Endothelial cell of umbilical vein (primary cell): ENCODE measurements at regions not wholly inside any gene's neighbourhood (a gene's known extent, or its start where the extent isn't known, plus 50 kb on each side); places are given as distances from the start of the nearest gene placed in this dataset.

Source experiments
- BruUV-seq: library from RNA; stranded (reverse); fragments of 400-500 nt; replicated peaks from 2 replicates; lab custom pipeline; 2021; lab: Mats Ljungman, UMichigan
- CTCF ChIA-PET: fragments of 300-600, 350-600 bp; sonication (Branson Sonifier 250); formaldehyde crosslinking; loops from one replicate; lab custom pipeline; 2021; ENCODE audit warnings: antibody characterized with exemption, inconsistent platforms; lab: Charles Lee
- POLR2A ChIA-PET: fragments of 300-600, 350-600 bp; sonication (Branson Sonifier 250); formaldehyde crosslinking; loops from one replicate; lab custom pipeline; 2021; ENCODE audit warnings: antibody characterized with exemption, inconsistent platforms; lab: Charles Lee
- DNase-seq: peaks from one replicate; pipeline ENCODE4 v3.0.0-alpha.2; 2011; ENCODE audit warnings: low read depth, low spot score
- FAIRE-seq: peaks from 2 replicates; lab custom pipeline; 2011; peaks lifted over from hg19 to GRCh38; lab: Jason Lieb, UNC
- H2AFZ ChIP-seq: 2 replicates; pipeline ENCODE4 v1.6.0; 2012; ENCODE audit warnings: low read depth, low read length, control low read depth, inconsistent platforms
- H3K27ac ChIP-seq: 2 replicates; pipeline ENCODE4 v1.5.1; 2011; ENCODE audit warnings: low read depth, mild to moderate bottlenecking, control low read depth, low read length, moderate library complexity; ENCODE audit not compliant: insufficient read depth
- H3K27me3 ChIP-seq, 2 experiments: 2 replicates each; pipeline versions ENCODE4 v1.6.0 to v1.6.1; 2011; ENCODE audit warnings: low read length in 2 of 2, mixed read lengths in 1 of 2; ENCODE audit not compliant: control insufficient read depth in 2 of 2, insufficient read depth in 2 of 2
- H3K36me3 ChIP-seq, 2 experiments: 2 replicates in 1 of 2; 3 replicates in 1 of 2; pipeline ENCODE4 v1.5.1; 2011; ENCODE audit warnings: low read length in 2 of 2, mild to moderate bottlenecking in 1 of 2, moderate library complexity in 1 of 2; ENCODE audit not compliant: control insufficient read depth in 2 of 2, insufficient read depth in 2 of 2; ENCODE audit errors: extremely low read depth in 1 of 2
- H3K4me1 ChIP-seq: 3 replicates; pipeline ENCODE4 v1.5.1; 2011; ENCODE audit warnings: mild to moderate bottlenecking, low read length; ENCODE audit not compliant: control insufficient read depth, insufficient read depth; ENCODE audit errors: extremely low read depth
- H3K4me2 ChIP-seq: 2 replicates; pipeline ENCODE4 v1.6.1; 2011; ENCODE audit warnings: low read length, control low read depth, mixed read lengths; ENCODE audit not compliant: insufficient read depth
- H3K4me3 ChIP-seq, 3 experiments: fragments of 200-600 bp in 1 of 3; sonication (generic), shearing (Covaris generic) in 1 of 3; replicated peaks in 1 of 3; 2 replicates each; pipeline ENCODE4 v1.5.1; 2011 to 2016; ENCODE audit warnings: control low read depth in 3 of 3, low read length in 3 of 3, mild to moderate bottlenecking in 2 of 3, inconsistent platforms in 1 of 3, low read depth in 1 of 3, moderate library complexity in 1 of 3; ENCODE audit not compliant: insufficient read depth in 1 of 3
- H3K79me2 ChIP-seq: 2 replicates; pipeline ENCODE4 v1.6.0; 2012; ENCODE audit warnings: low read length, inconsistent platforms; ENCODE audit not compliant: control insufficient read depth, insufficient read depth
- H3K9ac ChIP-seq: replicated peaks from 2 replicates; pipeline ENCODE3; 2011; ENCODE audit warnings: low read length, control low read depth; ENCODE audit not compliant: insufficient read depth; ENCODE audit errors: extremely low read depth
- H3K9me1 ChIP-seq: replicated peaks from 3 replicates; pipeline ENCODE4 v1.6.0; 2011; ENCODE audit warnings: mild to moderate bottlenecking, low read length; ENCODE audit not compliant: control insufficient read depth, insufficient read depth; ENCODE audit errors: extremely low read depth
- H3K9me3 ChIP-seq: replicated peaks from 2 replicates; pipeline ENCODE4 v1.5.1; 2012; ENCODE audit warnings: low read length, inconsistent platforms; ENCODE audit not compliant: control insufficient read depth, insufficient read depth
- H4K20me1 ChIP-seq: replicated peaks from 2 replicates; pipeline ENCODE3; 2011; ENCODE audit warnings: mild to moderate bottlenecking, low read length; ENCODE audit not compliant: control insufficient read depth, insufficient read depth; ENCODE audit errors: extremely low read depth
- EZH2 ChIP-seq: IDR thresholded peaks from 2 replicates; pipeline ENCODE4 v1.6.1; 2012; ENCODE audit warnings: borderline replicate concordance, low read depth, mild to moderate bottlenecking, moderate library complexity, low read length, inconsistent platforms; ENCODE audit not compliant: severe bottlenecking
- FOS ChIP-seq: IDR thresholded peaks from 2 replicates; pipeline ENCODE4 v1.6.1; 2011; ENCODE audit warnings: mild to moderate bottlenecking, low read length, moderate library complexity, borderline replicate concordance; ENCODE audit not compliant: insufficient read depth
- GATA2 ChIP-seq: IDR thresholded peaks from 2 replicates; pipeline ENCODE4 v1.7.0; 2011; ENCODE audit warnings: low read depth, mild to moderate bottlenecking, moderate library complexity, mixed read lengths, low read length; ENCODE audit not compliant: insufficient read length, insufficient read depth
- MYC ChIP-seq: IDR thresholded peaks from one replicate; pipeline ENCODE4 v1.6.1; 2011; ENCODE audit warnings: mild to moderate bottlenecking, low read depth, low read length
- POLR2A ChIP-seq: IDR thresholded peaks from 2 replicates; pipeline ENCODE4 v1.6.1; 2012; ENCODE audit warnings: low read depth, mild to moderate bottlenecking, control low read depth, low read length
- POLR2AphosphoS5 ChIP-seq: IDR thresholded peaks from 2 replicates; pipeline ENCODE4 v1.6.1; 2012; ENCODE audit warnings: low read depth, mild to moderate bottlenecking, control low read depth, low read length, moderate library complexity; ENCODE audit not compliant: insufficient read depth
- dilution Hi-C: fragments of 300-500 bp; cut with MboI; formaldehyde crosslinking; loops from one replicate; pipeline ENCODE4 v1.15.0; 2019; ENCODE audit warnings: low sequenced_read_pairs; ENCODE audit not compliant: extremely low pct_ligation_motif_present
- intact Hi-C: fragments of 100-400 bp; cut with micrococcal nuclease; formaldehyde crosslinking; loops from one replicate; pipeline ENCODE4 v1.10.0; 2022
- TF ChIP-seq, protein P1 (sequence below), 2 donors: IDR thresholded peaks; 1 replicate in 1 of 2; 2 replicates in 1 of 2; pipeline ENCODE4 v1.5.1; 2011; ENCODE audit warnings: low read length in 2 of 2, mild to moderate bottlenecking in 2 of 2, moderate library complexity in 2 of 2, control low read depth in 1 of 2, inconsistent platforms in 1 of 2, low read depth in 1 of 2; ENCODE audit not compliant: insufficient read depth in 1 of 2; ENCODE audit errors: extremely low read depth in 1 of 2
- TF ChIP-seq, protein P2 (sequence below): IDR thresholded peaks from 2 replicates; pipeline ENCODE4 v1.6.1; 2011; ENCODE audit not compliant: insufficient read depth, insufficient read length

DNA sequence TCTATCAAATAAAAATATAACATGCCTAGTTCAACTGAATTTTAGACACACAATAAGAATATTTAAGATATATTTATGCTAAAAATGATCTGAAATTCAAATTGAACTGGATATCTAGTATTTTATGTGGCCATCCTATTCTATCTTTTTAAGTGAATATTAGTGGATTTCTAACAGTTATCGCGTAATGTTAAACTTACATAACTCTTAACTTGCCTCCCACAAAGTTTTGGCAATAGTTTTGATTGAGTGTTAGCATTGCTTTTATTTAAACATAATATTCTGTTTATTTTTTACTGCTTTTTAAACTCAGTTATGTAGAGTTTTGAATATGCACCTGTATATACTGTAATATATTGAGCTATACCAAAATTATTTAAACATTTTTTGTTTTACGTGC lies 1279.5 kb downstream of the OTOL1 start:
- Histone ChIP-seq H3K9me1 (no peaks in the 10 kb centered on the region), H2AFZ (no peak overlapping the region), H3K79me2 (no peaks in the 10 kb centered on the region), H3K4me2 (no peak overlapping the region), H3K27me3 (no peaks in the 10 kb centered on the region), H3K4me3 (no peak overlapping the region), H3K4me1 (no peaks in the 10 kb centered on the region), H3K27ac (no peak overlapping the region), H3K9ac (no peak overlapping the region), H4K20me1 (no peaks in the 10 kb centered on the region), H3K9me3 (no peaks in the 10 kb centered on the region), H3K36me3 (no peaks in the 10 kb centered on the region)
- CTCF ChIA-PET = no interaction called here
- FAIRE-seq = no peak
- dilution Hi-C loops (no loop called here), intact Hi-C loops (no loop called here)
- DNase-seq = no peak
- POLR2A ChIA-PET = no interaction called here
- BruUV-seq = no TSS peak
- no peak for TF ChIP-seq FOS
- TF ChIP-seq GATA2 = no peak
- TF ChIP-seq POLR2A = no peak
- TF ChIP-seq, protein P1, sequence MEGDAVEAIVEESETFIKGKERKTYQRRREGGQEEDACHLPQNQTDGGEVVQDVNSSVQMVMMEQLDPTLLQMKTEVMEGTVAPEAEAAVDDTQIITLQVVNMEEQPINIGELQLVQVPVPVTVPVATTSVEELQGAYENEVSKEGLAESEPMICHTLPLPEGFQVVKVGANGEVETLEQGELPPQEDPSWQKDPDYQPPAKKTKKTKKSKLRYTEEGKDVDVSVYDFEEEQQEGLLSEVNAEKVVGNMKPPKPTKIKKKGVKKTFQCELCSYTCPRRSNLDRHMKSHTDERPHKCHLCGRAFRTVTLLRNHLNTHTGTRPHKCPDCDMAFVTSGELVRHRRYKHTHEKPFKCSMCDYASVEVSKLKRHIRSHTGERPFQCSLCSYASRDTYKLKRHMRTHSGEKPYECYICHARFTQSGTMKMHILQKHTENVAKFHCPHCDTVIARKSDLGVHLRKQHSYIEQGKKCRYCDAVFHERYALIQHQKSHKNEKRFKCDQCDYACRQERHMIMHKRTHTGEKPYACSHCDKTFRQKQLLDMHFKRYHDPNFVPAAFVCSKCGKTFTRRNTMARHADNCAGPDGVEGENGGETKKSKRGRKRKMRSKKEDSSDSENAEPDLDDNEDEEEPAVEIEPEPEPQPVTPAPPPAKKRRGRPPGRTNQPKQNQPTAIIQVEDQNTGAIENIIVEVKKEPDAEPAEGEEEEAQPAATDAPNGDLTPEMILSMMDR (IDR thresholded peaks at IDR 0.05; ENCODE audit: extremely low read depth in 1 of 2, insufficient read depth in 1 of 2, low read depth in 1 of 2, low read length in 2 of 2) = no peak
- TF ChIP-seq MYC = no peak
- no peak for TF ChIP-seq POLR2AphosphoS5
- TF ChIP-seq, protein P2, sequence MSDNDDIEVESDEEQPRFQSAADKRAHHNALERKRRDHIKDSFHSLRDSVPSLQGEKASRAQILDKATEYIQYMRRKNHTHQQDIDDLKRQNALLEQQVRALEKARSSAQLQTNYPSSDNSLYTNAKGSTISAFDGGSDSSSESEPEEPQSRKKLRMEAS = no peak
- no peak for TF ChIP-seq EZH2
